ENCODE measurements at regions not wholly inside any gene's neighbourhood (a gene's known extent, or its start where the extent isn't known, plus 50 kb on each side); places are given as distances from the start of the nearest gene placed in this dataset.
"Not testable (repeated sequence)": the region's sequence is repeated elsewhere in the genome, so short reads cannot be mapped to it uniquely, and the experiment has no call there.

DNA sequence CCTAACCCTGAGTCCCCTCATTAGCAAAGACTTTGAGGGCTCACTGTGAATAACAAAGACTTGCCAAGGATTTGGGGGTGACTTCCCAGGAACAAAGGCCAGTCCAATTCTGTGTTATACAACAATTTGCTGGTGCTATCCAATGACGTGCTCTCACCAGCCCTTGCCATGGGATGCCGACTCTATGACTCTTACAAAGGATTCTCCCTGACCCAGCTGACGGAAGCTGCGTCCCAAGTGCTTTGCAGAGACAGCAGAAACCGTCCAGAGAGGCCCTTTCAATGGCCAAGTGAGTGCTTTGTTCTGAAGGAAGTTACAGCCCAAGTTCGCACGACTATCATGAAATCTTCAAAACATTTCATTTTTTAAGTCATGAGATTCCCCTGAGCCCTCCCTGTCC lies 345.3 kb upstream of the TNRC6C start:
- DNase-seq, result no peak

DNA sequence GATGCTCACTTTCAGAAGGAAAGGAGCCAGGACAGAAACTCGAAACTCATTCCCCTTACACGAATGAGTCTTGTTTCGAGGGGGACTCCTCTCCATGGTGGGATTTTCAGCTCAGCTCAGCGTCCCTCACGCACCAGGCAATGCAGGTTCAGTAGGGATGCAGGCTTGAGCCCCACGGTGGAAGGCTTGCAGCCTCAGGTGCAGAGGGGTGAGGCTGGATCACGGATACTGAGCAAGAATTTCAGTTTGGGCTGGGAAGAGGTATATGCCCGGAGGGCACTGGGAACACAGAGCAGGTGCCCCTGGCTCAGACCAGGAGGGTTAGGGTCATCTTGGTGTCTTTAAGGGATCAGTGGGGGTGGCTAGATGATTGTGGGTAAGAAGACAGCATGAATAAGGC lies 344.9 kb upstream of the TNRC6C start:
- DNase-seq, result no peak

DNA sequence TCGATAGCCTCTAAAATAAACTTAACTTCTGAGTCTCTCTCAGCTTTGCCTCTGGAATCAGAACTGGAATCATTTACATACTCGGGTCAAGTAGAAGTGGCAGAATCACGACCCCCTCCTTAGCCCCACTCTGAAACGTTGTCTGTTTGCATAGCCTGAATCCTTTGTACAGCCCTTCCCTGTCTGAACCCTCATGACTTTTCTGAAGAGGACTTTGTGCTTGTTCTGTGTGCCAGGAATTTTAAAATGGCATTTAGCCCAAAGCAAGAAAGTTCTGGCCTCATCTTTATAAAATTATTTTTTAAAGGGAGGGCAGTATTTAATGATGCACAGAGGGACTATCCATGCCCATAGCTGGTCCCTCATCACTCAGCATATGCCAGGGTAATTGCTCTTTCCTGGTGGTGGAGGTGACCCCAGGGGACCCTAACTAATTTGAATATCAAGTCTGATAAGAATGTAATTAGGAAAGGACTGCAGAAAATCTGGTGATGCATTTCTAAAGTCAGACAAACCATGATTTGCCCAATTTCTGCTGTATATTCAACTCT lies 342.7 kb upstream of the TNRC6C start:
- no peak for DNase-seq

DNA sequence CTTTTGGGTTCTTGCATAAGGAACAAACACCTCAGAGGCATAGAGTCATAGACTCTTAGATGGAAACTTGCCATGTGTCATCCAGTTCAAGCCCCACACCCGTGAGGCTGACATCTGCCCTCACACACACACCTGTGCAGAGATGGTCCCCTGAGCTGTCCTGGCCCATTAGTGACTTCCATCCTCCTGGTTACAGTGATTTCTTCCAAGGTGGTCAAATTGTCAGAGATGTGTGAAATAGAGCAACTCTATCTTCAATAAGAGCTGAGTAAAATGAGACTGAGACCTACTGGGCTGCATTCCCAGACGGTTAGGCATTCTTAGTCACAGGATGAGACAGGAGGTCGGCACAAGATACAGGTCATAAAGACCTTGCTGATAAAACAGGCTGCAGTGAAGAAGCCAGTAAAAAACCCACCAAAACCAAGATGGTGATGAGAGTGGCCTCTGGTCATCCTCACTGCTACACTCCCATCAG lies 342.2 kb upstream of the TNRC6C start:
- no peak for DNase-seq

DNA sequence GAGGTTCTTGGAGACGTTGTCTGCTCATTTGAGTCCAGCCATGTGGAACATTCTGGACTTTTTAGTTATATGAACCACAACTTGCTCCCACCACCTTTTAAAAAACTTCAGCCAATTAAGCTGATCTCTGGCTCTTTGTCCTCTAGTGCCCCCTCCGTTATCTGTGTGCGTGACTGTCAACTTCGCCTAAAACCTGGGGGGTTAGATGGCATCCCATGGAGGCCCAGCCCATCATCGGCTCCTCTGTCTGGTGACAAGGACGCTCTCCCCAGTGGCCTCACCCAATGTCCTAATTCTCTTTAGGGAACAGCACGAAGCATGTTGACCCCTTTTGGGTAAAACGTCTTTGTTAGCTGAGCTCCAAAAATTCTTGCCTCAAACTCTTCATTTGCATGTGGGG lies 341.0 kb upstream of the TNRC6C start:
- no peak for DNase-seq

DNA sequence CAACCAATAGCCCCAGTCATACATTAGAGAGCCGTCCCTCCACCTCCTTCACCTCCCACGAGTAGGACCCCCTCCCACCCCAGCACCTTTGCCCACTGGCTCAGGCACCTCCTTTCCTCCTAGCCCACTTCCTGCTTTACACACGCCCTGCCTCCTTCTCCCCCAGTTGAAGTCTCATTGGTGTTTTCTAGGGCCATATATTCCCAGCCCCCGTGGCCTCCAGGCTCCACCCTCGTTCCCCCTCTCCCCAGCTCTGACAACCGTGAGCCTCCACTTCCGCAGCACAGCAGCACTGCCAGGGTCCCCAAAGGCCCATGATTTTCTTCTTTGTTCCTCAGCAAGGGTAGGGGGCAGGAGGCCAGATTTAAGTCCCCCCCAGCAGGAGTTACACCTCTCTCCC lies 340.3 kb upstream of the TNRC6C start:
- no peak for DNase-seq

DNA sequence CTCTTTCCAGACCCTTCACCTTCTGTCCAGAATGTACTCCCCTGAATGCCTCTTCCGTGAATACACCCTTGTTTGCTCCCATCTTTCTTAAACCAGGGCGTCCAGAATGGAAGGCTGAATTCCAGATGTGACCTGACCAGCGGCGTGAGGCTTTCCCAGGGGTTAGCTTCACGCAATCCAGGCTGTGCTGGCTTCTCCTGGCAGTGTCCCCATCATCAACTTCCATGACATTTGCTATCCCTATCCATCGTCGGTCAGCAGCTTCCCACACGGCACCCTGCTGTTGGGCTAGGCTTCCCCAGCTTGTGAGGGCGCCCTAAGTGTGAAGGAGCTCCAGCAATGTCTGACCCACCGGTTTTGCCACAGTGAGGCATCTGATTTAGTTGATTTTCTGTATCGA lies 339.8 kb upstream of the TNRC6C start:
- no peak for DNase-seq

DNA sequence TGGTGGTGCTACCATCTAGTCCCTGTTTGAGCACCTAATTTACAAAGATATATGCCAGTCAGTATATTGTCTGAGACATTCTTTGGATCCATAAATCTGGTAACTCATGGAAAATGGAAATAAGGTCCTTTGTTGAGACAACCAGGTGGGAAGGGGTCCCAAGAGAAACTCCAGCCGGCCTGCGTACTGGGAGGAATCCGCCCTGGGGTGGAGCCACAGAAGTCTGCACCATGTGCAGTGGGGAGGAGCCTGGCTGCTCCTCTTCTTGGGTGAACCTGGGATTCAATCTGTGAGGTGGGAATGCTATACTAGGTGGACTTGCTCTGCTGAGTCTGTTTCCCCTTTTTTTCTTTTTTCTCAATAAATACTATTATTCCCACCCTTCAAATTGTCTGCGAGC lies 339.2 kb upstream of the TNRC6C start:
- no peak for DNase-seq

DNA sequence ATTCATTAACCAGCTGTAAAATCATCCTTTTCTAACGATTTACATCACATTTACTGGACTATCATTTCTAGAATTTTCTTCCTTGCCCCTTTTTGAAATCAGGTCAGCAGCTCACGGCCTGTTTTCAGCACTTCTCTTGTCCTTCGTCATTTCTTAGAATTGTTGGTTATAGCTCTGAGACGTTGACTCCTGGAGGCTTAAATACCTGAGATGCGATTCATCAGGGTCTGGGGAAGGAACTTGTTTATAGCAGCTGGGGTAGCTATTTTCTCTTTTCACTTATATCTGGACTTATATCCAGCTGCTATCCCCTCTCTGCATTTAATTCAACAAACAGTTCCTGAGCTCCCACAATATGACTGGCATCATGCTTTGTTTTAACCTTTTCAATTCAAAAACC lies 338.7 kb upstream of the TNRC6C start:
- DNase-seq, result no peak

DNA sequence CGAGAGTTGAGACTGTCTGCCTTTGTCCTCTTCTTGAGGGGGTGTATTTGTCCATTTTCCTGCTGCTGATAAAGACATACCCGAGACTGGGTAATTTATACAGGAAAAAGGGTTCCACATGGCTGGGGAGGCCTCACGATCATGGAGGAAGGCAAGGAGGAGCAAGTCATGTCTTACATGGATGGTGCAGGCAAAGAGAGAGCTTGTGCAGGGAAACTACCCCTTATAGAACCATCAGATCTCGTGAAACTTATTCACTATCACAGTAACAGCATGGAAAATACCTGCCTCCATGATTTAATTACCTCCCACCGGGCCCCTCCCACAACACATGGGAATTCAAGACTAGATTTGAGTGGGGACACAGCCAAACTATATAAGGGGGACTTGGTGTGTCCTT lies 338.2 kb upstream of the TNRC6C start:
- DNase-seq, result no peak

DNA sequence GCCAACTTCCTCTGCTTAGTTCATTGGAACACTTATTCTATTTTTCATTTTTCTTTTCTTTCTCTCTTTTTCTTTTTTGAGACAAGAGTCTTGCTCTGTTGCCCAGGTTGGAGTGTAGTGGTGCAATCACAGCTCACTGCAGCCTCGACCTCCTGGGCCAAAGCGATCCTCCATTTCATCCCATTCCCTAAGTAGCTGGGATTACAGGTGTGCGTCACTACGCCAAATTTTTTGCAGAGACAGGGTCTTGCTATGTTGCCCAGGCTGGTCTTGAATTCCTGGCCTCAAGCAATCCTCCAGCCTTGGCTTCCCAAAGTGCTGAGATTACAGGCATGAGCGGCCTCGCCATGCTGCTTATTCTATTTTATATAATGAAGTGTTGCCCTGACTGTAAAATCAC lies 336.4 kb upstream of the TNRC6C start:
- DNase-seq, result not testable (repeated sequence)

DNA sequence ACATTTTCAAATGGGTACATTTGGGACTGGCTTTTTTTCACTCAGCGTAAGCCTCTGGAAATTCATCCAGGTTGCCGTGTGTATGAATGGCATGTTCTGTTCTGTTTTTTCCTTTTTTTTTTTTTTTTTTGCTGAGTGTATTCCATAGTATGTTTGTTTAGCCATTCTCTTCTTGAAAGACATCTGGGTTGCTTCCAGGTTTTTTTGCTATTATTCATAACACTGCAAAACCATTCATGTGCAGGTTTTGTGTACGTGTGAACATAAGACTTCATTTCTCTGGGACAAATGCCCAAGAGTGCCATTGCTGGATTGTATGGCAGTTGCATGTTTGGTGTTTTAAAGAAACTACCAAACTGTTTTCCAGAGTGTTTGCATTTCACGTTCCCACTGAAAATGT lies 335.9 kb upstream of the TNRC6C start:
- DNase-seq, result no peak

DNA sequence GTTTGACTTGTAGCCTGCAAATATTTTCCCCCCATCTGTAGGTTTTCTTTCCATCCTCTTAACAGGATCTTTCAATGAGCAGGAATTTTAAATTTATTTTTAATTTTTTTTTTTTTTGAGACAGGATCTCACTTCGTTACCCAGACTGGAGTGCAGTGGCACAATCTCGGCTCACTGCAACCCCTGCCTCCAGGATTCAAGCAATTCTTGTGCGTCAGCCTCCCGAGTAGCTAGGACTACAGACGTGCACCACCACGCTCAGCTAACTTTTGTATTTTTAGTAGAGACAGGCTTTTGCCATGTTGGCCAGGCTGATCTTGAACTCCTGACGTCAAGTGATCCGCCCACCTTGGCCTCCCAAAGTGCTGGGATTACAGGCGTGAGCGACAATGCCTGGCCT lies 335.2 kb upstream of the TNRC6C start:
- not testable (repeated sequence) for DNase-seq

DNA sequence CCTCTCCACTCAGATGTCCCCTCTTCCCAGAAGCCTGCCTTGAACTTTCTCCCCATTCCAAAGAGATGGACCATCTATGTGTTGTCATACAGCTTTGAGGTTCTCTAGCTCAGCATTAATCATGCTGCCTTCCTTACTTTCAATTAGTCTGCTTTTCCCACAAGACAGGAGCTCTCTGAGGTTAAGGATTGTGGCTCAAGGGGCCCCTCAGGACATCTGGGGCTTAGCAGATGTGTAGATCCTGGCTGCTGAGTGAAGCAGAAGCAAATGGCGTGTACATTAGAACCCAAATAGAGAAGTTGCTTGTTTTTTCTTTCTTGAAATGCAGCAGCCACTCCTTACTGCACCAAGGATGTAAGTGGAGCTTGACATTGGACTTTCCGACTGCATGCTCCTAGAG lies 330.5 kb upstream of the TNRC6C start:
- no peak for DNase-seq

DNA sequence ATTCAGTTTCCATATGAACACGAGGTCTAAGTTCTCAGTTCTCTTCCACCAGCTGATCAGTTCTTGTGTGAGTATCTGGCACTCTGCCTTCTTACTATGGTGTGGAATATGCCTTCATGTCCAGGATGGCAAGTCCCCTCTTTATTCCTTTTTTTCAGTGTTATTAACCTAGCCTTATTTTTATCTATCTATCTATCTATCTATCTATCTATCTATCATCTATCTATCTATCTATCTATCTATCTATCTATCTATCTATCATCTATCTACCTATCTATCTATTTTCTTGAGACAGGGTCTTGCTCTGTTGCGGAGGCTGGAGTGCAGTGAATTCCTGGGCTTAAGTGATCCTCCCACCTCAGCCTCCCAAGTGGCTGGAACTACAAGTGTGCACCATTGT lies 329.2 kb upstream of the TNRC6C start:
- not testable (repeated sequence) for DNase-seq

DNA sequence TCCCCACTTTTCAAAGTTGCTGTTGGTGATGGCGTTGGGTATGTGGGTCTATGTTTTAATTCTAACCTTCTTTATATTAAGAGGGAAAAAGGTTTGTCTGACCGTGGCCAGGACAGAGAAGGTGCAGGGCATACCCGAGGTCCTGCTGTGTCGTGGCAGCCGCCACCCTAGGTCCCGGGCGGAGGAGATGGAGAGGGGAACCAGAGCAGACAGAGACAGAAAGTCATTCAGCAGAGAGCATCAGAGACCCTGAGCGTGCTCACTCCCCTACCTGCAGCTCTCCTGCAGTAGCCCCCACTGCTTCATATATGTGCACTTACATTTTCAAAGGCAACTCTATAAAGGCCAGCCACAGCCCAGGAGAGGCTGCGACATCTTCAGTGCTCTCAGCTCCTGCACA lies 327.2 kb upstream of the TNRC6C start:
- DNase-seq, result no peak

DNA sequence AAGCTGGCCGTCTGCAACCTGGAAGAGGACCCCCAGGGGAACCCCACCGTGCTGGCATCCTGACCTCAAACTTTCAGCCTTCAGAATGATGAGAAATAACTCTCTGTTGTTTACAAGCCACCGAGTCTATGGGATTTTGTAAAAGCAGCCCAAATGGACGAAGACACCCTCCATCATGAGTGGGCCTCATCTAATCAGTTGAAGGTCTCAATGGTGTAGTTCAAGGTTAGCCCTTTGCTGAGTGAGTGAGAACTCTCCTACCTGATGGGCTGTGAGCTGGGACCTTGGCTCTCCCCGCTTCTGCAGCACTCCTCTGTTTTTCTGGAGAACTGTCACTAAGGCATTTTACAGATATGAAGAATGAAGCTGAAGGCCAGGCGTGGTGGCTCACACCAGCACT lies 325.9 kb upstream of the TNRC6C start:
- DNase-seq, result no peak

DNA sequence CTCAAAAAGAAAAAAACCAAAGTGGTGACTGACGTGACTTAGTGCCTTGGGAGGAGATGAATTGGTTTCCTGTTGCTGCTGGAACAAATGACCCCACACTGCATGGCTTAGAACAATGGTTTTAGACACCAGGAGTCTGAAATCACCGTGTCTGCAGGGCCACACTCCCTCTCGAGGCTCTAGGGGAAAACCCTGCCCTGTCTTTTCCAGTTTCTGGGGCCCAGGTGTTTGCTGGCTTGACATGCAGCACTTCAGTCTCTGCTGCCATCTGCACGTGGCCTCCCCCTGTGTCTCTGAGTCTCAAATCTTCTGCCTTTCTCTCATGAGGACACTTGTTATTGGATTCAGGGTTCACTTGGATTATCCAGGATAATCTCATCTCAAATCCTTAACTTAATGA lies 323.8 kb upstream of the TNRC6C start:
- DNase-seq, result no peak

DNA sequence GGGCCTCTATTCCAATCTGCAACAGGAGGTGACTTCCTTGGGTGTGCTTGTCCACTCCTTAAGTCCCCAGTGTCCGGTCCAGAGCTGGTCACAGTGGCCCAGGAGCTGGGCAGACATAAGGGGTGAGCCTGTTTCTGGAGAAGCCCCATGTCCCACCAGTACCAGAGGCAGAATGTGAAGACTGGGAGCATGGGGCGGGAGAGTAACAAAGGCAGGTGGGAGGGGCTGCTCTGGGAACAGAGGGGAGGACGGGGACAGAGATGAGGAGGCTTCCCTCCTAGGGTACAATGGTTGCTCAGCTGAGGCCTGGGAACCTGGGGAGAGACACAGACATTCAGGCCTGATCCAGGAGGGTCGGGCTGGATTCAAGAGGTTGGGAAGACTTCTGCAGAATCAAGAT lies 323.3 kb upstream of the TNRC6C start:
- no peak for DNase-seq

DNA sequence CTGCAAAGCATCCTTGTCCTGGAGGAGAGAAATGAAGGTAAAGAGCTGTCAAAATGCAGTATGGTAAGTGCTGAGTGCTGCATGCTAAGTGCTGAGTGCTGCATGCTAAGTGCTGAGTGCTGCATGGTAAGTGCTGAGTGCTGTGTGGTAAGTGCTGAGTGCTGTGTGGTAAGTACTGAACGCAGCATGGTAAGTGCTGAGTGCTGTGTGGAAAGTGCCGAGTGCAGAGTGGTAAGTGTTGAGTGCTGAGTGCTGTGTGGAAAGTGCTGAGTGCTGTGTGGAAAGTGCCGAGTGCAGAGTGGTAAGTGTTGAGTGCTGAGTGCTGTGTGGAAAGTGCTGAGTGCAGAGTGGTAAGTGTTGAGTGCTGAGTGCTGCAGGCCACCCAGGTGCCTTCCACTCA lies 322.7 kb upstream of the TNRC6C start:
- DNase-seq, result not testable (repeated sequence)

DNA sequence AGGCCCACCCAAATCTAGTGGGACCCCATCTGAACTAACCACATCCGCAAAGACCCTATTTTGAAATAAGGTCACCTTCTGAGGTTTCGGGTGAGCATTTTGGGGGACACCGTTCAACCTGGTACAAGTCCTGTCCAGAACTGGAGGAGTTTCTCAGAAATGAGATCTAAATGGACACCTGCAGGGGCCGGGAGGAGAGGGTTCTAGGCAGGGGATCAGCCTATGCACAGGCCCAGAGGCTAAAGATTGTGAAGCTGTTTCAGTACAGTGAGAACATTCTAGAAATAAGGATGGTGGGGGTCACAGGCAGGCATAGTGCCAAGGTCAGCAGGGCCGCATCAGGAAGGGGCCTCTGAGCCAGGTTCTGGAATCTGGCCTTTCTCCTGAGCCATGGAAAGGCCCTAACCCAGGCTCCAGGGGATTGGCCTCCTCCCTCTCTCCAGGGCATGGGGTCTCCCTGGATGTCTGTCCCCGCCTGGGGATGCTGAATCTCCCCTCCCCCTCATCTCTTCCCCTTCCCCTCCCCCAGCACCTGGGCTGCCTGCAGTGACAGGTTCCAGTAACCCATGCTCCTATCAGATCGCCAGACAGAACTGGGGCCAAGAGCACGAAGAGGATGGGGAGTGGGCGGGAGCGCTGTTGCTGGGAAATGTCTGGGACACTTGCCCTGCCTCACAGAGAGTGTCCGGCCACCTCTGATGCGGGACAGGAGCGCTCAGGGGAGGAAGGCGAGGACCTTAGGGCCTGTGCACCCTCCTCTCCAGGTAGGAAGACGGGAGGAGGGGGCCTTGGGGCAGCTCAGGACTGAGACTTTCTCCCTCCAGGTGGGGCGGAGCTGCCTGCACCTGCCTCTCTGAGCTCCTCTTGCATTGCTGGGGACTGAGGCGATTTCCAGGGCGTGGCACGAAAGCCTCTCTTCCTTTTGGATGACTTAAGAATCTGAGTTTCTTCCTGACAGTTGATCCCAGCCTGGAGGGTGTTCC lies 321.4 kb upstream of the TNRC6C start:
- DNase-seq, result no peak

DNA sequence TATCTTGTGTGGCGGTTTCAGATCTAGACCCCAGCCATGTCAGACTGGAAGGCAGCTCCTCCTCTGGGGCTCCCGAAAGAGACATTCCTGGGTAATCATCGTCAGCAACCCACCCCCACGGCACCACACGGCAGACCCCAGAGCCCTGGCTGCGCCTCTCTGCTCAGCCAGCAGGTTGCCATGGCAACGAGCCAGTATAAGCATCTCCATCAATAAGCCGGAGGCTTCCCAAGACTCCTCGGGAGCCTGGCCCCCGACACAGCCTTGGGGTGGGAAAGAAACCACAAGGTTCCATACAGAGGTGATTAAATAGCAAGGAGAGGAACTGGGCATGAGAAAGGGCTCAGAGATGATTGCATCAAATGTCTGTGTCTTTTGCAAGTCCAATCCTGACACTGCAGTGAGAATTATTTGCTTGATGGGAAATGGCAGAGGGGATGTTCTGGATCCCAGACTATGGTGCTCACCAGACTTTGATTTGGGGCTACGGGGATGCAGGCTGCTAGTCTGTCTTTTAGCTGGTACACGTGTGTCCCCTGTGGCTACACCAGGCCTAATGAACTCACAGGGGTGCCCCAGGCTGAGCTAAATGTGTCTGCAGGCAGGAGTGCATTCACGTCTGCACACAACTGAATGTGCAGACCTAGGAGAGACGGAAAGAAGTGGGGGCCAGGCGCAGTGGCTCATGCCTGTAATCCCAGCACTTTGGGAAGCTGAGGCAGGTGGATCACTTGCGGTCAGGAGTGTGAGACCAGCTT lies 320.5 kb upstream of the TNRC6C start:
- no peak for DNase-seq

DNA sequence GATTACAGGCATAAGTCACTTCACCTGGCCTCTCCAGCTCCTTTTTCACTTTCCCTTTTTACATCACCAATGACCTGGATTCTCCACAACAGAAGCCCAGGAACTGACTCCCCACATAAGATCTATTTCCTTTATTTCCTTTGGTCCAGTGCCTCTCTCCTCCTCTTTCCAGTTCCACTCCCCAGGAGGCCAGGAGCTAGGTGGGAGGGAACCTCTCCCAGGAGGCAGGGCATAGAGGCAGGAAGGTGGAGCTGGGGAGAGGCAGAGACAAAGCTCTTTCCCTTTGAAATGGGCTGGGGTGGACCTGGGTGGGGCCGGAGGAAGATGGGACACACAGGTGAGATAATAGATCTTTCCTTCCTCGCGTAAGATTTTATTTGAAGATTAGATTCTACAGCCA lies 318.3 kb upstream of the TNRC6C start:
- no peak for DNase-seq
